Stimulated activated CD4-positive, alpha-beta T cell treated with anti-CD3 and anti-CD28 coated beads, Interleukin-4, amount 100 ng/mL, for 48 hours (primary cell): ENCODE measurements at regions not wholly inside any gene's neighbourhood (a gene's known extent, or its start where the extent isn't known, plus 50 kb on each side); places are given as distances from the start of the nearest gene placed in this dataset.

Source experiments
- DNase-seq, 2 donors: peaks; one replicate each; pipeline ENCODE4 v3.0.0-alpha.2; 2020; ENCODE audit warnings: low read depth in 2 of 2

GRCh38 chr2:48254839-48255238, 59.6 kb upstream of the FOXN2 start:
- no peak for DNase-seq

GRCh38 chr2:48257456-48257855, 57.0 kb upstream of the FOXN2 start:
- no peak for DNase-seq

- DNase-seq = no peak
These were observed 55.9 kb upstream of the FOXN2 start for GRCh38 chr2:48258481-48259149.

GRCh38 chr2:48259811-48260210, 54.7 kb upstream of the FOXN2 start:
- no peak for DNase-seq

- no peak for DNase-seq
These were observed 49.9 kb upstream of the FOXN2 start for GRCh38 chr2:48264627-48265026.
